OCI-LY7 (cell line): ENCODE measurements at regions not wholly inside any gene's neighbourhood (a gene's known extent, or its start where the extent isn't known, plus 50 kb on each side); places are given as distances from the start of the nearest gene placed in this dataset.

Experiments
- BruUV-seq: library from RNA; stranded (reverse); fragments of 400-500 nt; replicated peaks from 2 replicates; lab custom pipeline; 2021; lab: Mats Ljungman, UMichigan
- CTCF ChIA-PET: fragments of 300-600 bp; sonication (Branson Sonifier 250); formaldehyde crosslinking; loops from one replicate; lab custom pipeline; 2022; ENCODE audit warnings: antibody characterized with exemption; ENCODE audit not compliant: unreplicated experiment; lab: Charles Lee
- POLR2A ChIA-PET: fragments of 300-600 bp; sonication (Branson Sonifier 250); formaldehyde crosslinking; loops from one replicate; lab custom pipeline; 2022; ENCODE audit warnings: antibody characterized with exemption; lab: Charles Lee
- DNase-seq: peaks from one replicate; pipeline ENCODE4 v3.0.0-alpha.2; 2015; ENCODE audit warnings: low spot score
- H2AFZ ChIP-seq: fragments of 200-600 bp; sonication (generic), shearing (Covaris generic); 2 replicates; pipeline ENCODE4 v1.6.1; 2014; ENCODE audit warnings: mild to moderate bottlenecking, antibody characterized with exemption, low read length, moderate library complexity
- H3K27ac ChIP-seq: fragments of 200-600 bp; sonication (generic); 2 replicates; pipeline ENCODE4 v1.5.1; 2014; ENCODE audit warnings: mixed run types, low read depth, mild to moderate bottlenecking, moderate library complexity, low read length, inconsistent platforms; ENCODE audit not compliant: poor library complexity, severe bottlenecking
- H3K36me3 ChIP-seq: fragments of 200-600 bp; sonication (generic); 2 replicates; pipeline ENCODE4 v1.6.1; 2014; ENCODE audit warnings: mild to moderate bottlenecking, antibody characterized with exemption, low read length, moderate library complexity, mixed read lengths; ENCODE audit not compliant: insufficient read depth
- H3K4me1 ChIP-seq: fragments of 200-600 bp; sonication (generic); 2 replicates; pipeline ENCODE4 v1.5.1; 2014; ENCODE audit warnings: mild to moderate bottlenecking, low read length; ENCODE audit not compliant: insufficient read depth, poor library complexity, severe bottlenecking
- H3K4me2 ChIP-seq: fragments of 200-600 bp; sonication (generic); 2 replicates; pipeline ENCODE4 v1.6.1; 2014; ENCODE audit warnings: mild to moderate bottlenecking, low read length
- H3K4me3 ChIP-seq: fragments of 200-600 bp; sonication (generic); 2 replicates; pipeline ENCODE4 v1.5.1; 2014; ENCODE audit warnings: mild to moderate bottlenecking, low read depth, low read length; ENCODE audit not compliant: poor library complexity, severe bottlenecking
- H3K79me2 ChIP-seq: fragments of 200-600 bp; sonication (generic); 2 replicates; pipeline ENCODE4 v1.6.1; 2016; ENCODE audit warnings: low read depth, mild to moderate bottlenecking, low read length, moderate library complexity, mixed read lengths; ENCODE audit not compliant: insufficient read depth
- H3K9me2 ChIP-seq: fragments of 200-600 bp; sonication (generic); 2 replicates; pipeline ENCODE4 v1.6.1; 2016; ENCODE audit warnings: mild to moderate bottlenecking, low read length, mixed read lengths; ENCODE audit not compliant: insufficient read depth
- H3K9me3 ChIP-seq: fragments of 200-600 bp; sonication (generic); 2 replicates; pipeline ENCODE4 v1.6.1; 2014; ENCODE audit warnings: mild to moderate bottlenecking, mixed run types, low read length, mixed read lengths
- H4K20me1 ChIP-seq: fragments of 200-600 bp; sonication (generic); 2 replicates; pipeline ENCODE4 v1.6.1; 2014; ENCODE audit warnings: mild to moderate bottlenecking, antibody characterized with exemption, low read length, moderate library complexity, mixed read lengths; ENCODE audit not compliant: insufficient read depth
- EZH2phosphoT487 ChIP-seq: fragments of 200-600 bp; sonication (generic); IDR thresholded peaks from 2 replicates; pipeline ENCODE4 v1.6.1; 2018; ENCODE audit warnings: low read depth, borderline replicate concordance, mild to moderate bottlenecking, mixed run types, antibody characterized with exemption, low read length, moderate library complexity, mixed read lengths
- intact Hi-C: fragments of 100-400 bp; cut with micrococcal nuclease; formaldehyde crosslinking; loops from one replicate; pipeline ENCODE4 v1.10.0; 2022; ENCODE audit not compliant: unreplicated experiment
- TF ChIP-seq, protein P1 (sequence below): fragments of 200-600 bp; sonication (generic); conservative IDR thresholded peaks from 2 replicates; pipeline ENCODE4 v1.5.1; 2014; ENCODE audit warnings: mild to moderate bottlenecking, antibody characterized with exemption, low read length, moderate library complexity, mixed read lengths

DNA sequence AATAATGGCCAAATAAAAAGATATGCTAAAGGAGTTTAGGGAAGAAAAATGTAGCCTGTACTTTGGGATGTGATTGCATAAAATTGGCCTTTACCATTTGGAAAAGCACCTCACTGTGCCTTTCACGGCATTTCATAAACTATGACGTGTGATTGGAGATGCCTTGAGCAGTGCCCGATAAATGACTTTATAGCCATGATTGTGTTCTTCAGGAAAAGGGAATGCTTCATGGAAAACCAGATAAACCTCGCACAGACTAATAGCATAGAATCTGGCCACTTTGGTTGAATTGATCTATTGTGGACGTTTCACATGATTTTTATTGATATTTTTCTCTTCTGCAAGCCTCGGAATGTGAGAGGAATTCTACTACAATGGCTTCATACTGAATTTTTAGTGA is 502.0 kb upstream of the MKI67 start:
- no peak for DNase-seq
- Histone ChIP-seq H3K36me3 (no peaks in the 10 kb centered on the region), H3K79me2 (no peaks in the 10 kb centered on the region), H4K20me1 (no peaks in the 10 kb centered on the region), H3K9me2 (no peaks in the 10 kb centered on the region), H3K4me2 (no peak overlapping the region), H3K9me3 (no peaks in the 10 kb centered on the region), H3K4me1 (no peaks in the 10 kb centered on the region), H2AFZ (no peak overlapping the region), H3K4me3 (no peak overlapping the region), H3K27ac (no peak overlapping the region)
- POLR2A ChIA-PET = no interaction called here
- no peak for TF ChIP-seq EZH2phosphoT487
- TF ChIP-seq, protein P1, sequence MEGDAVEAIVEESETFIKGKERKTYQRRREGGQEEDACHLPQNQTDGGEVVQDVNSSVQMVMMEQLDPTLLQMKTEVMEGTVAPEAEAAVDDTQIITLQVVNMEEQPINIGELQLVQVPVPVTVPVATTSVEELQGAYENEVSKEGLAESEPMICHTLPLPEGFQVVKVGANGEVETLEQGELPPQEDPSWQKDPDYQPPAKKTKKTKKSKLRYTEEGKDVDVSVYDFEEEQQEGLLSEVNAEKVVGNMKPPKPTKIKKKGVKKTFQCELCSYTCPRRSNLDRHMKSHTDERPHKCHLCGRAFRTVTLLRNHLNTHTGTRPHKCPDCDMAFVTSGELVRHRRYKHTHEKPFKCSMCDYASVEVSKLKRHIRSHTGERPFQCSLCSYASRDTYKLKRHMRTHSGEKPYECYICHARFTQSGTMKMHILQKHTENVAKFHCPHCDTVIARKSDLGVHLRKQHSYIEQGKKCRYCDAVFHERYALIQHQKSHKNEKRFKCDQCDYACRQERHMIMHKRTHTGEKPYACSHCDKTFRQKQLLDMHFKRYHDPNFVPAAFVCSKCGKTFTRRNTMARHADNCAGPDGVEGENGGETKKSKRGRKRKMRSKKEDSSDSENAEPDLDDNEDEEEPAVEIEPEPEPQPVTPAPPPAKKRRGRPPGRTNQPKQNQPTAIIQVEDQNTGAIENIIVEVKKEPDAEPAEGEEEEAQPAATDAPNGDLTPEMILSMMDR = no peak
- no TSS peak for BruUV-seq
- intact Hi-C loops = no loop called here
- CTCF ChIA-PET = no interaction called here

DNA sequence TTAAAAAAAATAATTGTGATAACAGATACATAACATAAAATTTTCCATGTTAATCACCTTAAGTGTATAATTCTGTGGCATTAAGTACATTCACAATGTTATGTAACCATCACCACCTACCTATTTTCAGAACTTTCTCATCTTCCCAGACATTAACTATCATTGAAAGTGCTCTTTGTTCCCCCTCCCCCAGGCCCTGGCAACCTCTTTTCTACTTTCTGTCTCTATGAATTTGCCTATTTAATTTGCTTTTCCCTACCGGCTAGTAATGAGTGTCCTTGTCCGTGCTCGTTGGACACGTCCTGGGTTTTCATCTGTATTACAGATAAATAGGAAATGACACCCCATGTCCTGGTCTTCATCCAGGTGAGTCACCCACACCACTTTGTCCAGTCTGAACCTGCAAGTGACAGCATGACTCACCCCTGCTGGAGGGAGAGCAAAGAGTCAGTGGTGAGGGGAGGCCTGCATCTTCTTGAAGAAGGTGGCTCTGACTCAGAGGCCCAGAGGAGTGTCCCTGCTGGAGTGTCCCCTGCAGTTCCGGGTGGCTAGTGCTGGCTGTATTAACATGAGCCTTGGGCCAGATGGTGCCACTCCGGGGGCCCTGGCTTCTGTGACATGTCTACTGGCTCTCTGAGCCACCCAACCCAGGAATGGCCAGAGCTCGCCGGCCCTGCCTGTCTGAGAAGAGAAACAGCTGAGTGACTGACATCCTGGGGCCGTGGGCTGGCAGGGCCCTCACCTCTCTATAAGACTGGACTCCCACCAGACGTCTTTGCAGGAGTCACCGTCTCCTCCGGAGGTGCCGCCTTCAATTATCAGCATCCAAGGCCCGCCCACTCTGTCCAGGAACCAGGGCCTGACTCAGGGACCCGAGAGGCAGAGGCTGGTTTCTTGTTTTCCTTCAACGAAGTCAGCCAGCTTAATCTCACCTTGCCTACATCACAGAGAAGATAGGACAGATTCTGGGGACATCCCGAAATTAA is 503.2 kb upstream of the MKI67 start:
- Histone ChIP-seq H3K36me3 (no peaks in the 10 kb centered on the region), H3K27ac (no peak overlapping the region), H3K9me2 (no peaks in the 10 kb centered on the region), H4K20me1 (no peaks in the 10 kb centered on the region), H3K4me3 (no peak overlapping the region), H2AFZ (no peak overlapping the region), H3K4me1 (no peaks in the 10 kb centered on the region), H3K4me2 (no peak overlapping the region), H3K9me3 (no peaks in the 10 kb centered on the region), H3K79me2 (no peaks in the 10 kb centered on the region)
- no TSS peak for BruUV-seq
- ChIA-PET POLR2A (no interaction called here), CTCF (no interaction called here)
- no peak for TF ChIP-seq EZH2phosphoT487
- TF ChIP-seq, protein P1 = no peak
- intact Hi-C loops = no loop called here
- DNase-seq = no peak

DNA sequence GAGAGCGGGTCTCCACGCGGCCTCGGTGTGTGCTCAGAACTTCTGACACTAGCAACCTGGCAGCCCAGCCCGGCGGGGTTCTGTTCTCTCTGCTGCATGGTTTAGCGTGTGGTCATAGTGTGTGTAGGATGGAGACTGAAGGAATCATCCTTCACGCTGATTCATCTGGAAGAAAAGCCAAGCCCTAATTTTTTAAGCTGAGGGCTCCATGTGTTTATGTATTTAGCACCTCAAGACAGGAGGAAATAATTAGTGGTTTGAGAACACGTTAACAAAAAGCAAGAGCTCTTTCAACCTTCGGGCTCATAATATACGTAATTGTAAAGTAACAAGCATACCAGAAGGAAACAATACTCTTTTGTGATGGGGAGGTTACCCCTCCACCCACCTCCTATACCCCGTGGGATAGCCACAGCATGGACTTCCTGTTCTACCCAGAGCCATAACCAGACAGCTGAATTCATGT is 504.6 kb upstream of the MKI67 start:
- H3K9me3 ChIP-seq = no peaks in the 10 kb centered on the region
- no peaks in the 10 kb centered on the region for H3K79me2 ChIP-seq
- CTCF ChIA-PET = no interaction called here
- H3K4me2 ChIP-seq = no peak overlapping the region
- H4K20me1 ChIP-seq = no peaks in the 10 kb centered on the region
- H3K4me3 ChIP-seq = no peak overlapping the region
- intact Hi-C loops = no loop called here
- POLR2A ChIA-PET = interaction anchor here (0.5 kb wide), 1 partner anchor 494 kb away, joined by 5 read pairs; no protein-coding TSS in a partner anchor
- no peaks in the 10 kb centered on the region for H3K4me1 ChIP-seq
- H3K36me3 ChIP-seq = no peaks in the 10 kb centered on the region
- no peak overlapping the region for H3K27ac ChIP-seq
- H3K9me2 ChIP-seq = no peaks in the 10 kb centered on the region
- BruUV-seq = no TSS peak
- no peak for DNase-seq
- H2AFZ ChIP-seq = no peak overlapping the region
- no peak for TF ChIP-seq EZH2phosphoT487
- TF ChIP-seq, protein P1 = no peak
